ENCODE measurements at regions not wholly inside any gene's neighbourhood (a gene's known extent, or its start where the extent isn't known, plus 50 kb on each side); places are given as distances from the start of the nearest gene placed in this dataset.

DNA sequence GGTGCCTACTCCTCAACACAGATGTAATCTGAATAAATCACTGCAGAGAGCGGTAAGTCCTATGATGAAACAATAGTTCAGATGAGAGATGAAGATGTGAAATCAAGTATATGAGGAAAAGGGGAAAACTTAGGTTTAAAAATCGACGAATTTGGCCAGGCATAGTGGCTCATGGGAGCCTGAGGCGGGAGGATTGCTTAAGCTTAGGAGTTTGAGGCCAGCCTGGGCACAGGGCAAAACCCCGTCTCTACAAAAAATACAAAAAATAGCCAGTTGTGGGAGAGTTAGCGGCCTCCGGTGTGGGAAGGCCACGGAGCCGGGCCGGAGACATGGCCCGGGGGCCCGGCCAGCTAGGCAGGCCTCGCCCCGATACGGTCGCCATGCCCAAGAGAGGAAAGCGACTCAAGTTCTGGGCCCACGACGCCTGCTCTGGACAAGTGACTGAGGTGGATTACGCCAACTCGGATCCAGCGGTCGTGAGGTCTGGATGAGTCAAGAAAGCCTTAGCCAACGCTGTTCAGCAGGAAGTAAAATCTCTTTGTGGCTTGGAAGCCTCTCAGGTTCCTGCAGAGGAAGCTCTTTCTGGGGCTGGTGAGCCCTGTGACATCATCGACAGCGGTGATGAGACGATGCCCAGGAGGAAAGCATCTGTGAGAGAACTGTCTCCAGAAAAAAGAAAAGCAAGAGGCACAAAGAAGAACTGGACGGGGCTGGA, 62.8 kb upstream of the SUB1 start:
- peaks cover 0 to 2% (median 0%) of the 10 kb centered on the region in 4 donors for H3K27me3 ChIP-seq (ENCODE audit: control insufficient read depth in 4 of 4, insufficient read depth in 4 of 4, low read length in 3 of 4)
- TF ChIP-seq HNF4A (conservative IDR thresholded peaks at IDR 0.05) (no peak), SP1 (IDR thresholded peaks at IDR 0.05) (no peak), NR2F2 (IDR thresholded peaks at IDR 0.05) (no peak), RXRA (IDR thresholded peaks at IDR 0.05) (no peak), GABPA (IDR thresholded peaks at IDR 0.05 in 1 of 2, conservative IDR thresholded peaks at IDR 0.05 in 1 of 2) (no peak), TAF1 (conservative IDR thresholded peaks at IDR 0.05) (no peak), HNF4G (IDR thresholded peaks at IDR 0.05) (no peak), FOXA1 (IDR thresholded peaks at IDR 0.05) (no peak), RAD21 (IDR thresholded peaks at IDR 0.05) (no peak), EGR1 (IDR thresholded peaks at IDR 0.05; ENCODE audit: low read depth in 2 of 2) (no peak), YY1 (IDR thresholded peaks at IDR 0.05) (no peak), FOXA2 (IDR thresholded peaks at IDR 0.05) (no peak)
- TF ChIP-seq, protein P1, sequence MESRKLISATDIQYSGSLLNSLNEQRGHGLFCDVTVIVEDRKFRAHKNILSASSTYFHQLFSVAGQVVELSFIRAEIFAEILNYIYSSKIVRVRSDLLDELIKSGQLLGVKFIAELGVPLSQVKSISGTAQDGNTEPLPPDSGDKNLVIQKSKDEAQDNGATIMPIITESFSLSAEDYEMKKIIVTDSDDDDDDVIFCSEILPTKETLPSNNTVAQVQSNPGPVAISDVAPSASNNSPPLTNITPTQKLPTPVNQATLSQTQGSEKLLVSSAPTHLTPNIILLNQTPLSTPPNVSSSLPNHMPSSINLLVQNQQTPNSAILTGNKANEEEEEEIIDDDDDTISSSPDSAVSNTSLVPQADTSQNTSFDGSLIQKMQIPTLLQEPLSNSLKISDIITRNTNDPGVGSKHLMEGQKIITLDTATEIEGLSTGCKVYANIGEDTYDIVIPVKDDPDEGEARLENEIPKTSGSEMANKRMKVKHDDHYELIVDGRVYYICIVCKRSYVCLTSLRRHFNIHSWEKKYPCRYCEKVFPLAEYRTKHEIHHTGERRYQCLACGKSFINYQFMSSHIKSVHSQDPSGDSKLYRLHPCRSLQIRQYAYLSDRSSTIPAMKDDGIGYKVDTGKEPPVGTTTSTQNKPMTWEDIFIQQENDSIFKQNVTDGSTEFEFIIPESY (IDR thresholded peaks at IDR 0.05), result no peak
- TF ChIP-seq, protein P2, sequence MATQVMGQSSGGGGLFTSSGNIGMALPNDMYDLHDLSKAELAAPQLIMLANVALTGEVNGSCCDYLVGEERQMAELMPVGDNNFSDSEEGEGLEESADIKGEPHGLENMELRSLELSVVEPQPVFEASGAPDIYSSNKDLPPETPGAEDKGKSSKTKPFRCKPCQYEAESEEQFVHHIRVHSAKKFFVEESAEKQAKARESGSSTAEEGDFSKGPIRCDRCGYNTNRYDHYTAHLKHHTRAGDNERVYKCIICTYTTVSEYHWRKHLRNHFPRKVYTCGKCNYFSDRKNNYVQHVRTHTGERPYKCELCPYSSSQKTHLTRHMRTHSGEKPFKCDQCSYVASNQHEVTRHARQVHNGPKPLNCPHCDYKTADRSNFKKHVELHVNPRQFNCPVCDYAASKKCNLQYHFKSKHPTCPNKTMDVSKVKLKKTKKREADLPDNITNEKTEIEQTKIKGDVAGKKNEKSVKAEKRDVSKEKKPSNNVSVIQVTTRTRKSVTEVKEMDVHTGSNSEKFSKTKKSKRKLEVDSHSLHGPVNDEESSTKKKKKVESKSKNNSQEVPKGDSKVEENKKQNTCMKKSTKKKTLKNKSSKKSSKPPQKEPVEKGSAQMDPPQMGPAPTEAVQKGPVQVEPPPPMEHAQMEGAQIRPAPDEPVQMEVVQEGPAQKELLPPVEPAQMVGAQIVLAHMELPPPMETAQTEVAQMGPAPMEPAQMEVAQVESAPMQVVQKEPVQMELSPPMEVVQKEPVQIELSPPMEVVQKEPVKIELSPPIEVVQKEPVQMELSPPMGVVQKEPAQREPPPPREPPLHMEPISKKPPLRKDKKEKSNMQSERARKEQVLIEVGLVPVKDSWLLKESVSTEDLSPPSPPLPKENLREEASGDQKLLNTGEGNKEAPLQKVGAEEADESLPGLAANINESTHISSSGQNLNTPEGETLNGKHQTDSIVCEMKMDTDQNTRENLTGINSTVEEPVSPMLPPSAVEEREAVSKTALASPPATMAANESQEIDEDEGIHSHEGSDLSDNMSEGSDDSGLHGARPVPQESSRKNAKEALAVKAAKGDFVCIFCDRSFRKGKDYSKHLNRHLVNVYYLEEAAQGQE (IDR thresholded peaks at IDR 0.05), result no peak
- TF ChIP-seq, protein P3, sequence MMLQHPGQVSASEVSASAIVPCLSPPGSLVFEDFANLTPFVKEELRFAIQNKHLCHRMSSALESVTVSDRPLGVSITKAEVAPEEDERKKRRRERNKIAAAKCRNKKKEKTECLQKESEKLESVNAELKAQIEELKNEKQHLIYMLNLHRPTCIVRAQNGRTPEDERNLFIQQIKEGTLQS (IDR thresholded peaks at IDR 0.05), result no peak
- TF ChIP-seq, protein P4, sequence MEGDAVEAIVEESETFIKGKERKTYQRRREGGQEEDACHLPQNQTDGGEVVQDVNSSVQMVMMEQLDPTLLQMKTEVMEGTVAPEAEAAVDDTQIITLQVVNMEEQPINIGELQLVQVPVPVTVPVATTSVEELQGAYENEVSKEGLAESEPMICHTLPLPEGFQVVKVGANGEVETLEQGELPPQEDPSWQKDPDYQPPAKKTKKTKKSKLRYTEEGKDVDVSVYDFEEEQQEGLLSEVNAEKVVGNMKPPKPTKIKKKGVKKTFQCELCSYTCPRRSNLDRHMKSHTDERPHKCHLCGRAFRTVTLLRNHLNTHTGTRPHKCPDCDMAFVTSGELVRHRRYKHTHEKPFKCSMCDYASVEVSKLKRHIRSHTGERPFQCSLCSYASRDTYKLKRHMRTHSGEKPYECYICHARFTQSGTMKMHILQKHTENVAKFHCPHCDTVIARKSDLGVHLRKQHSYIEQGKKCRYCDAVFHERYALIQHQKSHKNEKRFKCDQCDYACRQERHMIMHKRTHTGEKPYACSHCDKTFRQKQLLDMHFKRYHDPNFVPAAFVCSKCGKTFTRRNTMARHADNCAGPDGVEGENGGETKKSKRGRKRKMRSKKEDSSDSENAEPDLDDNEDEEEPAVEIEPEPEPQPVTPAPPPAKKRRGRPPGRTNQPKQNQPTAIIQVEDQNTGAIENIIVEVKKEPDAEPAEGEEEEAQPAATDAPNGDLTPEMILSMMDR (IDR thresholded peaks at IDR 0.05; ENCODE audit: low read depth, low read length, missing input control), result no peak
- TF ChIP-seq, protein P5, sequence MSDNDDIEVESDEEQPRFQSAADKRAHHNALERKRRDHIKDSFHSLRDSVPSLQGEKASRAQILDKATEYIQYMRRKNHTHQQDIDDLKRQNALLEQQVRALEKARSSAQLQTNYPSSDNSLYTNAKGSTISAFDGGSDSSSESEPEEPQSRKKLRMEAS (IDR thresholded peaks at IDR 0.05), result no peak
- 84% methylated on average over 28 of the region's 28 CpGs for WGBS
- H3K27ac ChIP-seq (ENCODE audit: low read depth in 1 of 2, low read length in 2 of 2), result no peak overlapping the region
- H3K9me3 ChIP-seq (ENCODE audit: control insufficient read depth in 4 of 4, low read length in 3 of 4), result no peaks in the 10 kb centered on the region
- H3K4me3 ChIP-seq (ENCODE audit: low read depth in 1 of 3, low read length in 3 of 3), result no peak overlapping the region
- no peak overlapping the region for H3K9ac ChIP-seq (ENCODE audit: low read depth in 1 of 2, low read length in 2 of 2)
- H3K4me1 ChIP-seq (ENCODE audit: control insufficient read depth in 4 of 4, insufficient read depth in 4 of 4, low read length in 3 of 4), result no peaks in the 10 kb centered on the region
- no peaks in the 10 kb centered on the region for H3K36me3 ChIP-seq (ENCODE audit: control insufficient read depth in 4 of 4, insufficient read depth in 3 of 4, low read depth in 1 of 4, low read length in 3 of 4)
- DNase-seq (ENCODE audit: low spot score), result no peak

All from liver (tissue), 8 donors.